ENCODE measurements at regions not wholly inside any gene's neighbourhood (a gene's known extent, or its start where the extent isn't known, plus 50 kb on each side); places are given as distances from the start of the nearest gene placed in this dataset.
"Not testable (repeated sequence)": the region's sequence is repeated elsewhere in the genome, so short reads cannot be mapped to it uniquely, and the experiment has no call there.

DNA sequence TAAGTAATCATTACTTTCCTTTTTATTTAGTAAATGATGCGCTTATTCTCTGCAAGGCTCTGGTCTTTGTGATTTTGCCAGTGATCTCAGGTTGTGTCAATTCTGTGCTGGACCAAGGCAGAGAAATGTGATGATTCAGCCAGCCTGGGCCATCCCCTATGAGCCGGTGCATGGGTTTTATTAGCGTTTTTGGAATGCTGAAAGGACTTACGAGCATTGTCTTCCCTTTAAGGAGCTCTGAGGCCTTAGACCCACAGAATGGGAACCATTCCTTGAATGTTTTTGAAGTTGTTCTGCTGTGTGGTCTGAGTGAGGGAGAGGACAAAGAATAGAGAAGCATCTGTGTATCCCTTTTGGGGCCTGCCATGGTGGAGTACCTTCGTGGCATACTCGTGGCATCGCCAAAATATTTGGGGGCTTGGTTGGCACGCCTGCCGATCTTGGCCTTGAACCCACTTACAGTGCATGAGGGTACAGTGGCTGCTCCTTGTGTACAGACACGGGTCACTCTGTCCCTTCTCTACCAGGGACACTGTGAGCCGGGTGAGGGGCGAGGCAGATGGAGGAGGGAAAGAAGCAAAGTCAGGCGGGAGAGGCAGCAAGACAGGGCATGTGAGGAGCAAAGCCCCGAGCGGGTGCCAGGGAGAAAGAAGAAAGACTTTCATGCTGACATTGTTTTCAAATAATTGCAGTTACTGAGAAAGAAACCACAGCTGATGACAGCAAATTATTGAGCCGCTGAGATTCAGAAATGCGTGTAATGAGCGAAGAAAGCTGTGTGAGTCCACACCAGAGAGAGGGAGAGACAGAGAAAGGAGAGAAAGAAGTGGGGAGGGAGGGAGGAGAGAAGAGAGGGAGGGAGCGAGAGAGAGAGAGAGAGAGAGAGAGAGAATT lies 269.4 kb upstream of the RGMA start:
- Mint-ChIP-seq H3K36me3 (ENCODE audit: low read depth) (no peaks in the 10 kb centered on the region), H3K4me1 (no peaks in the 10 kb centered on the region), H3K9me3 (no peaks in the 10 kb centered on the region), H3K27me3 (no peaks in the 10 kb centered on the region), H3K4me3 (no peak overlapping the region), H3K27ac (no peak overlapping the region)
- intact Hi-C loops (cut with micrococcal nuclease), result no loop called here
- DNase-seq, result no peak

- Mint-ChIP-seq H3K4me1 (no peaks in the 10 kb centered on the region), H3K36me3 (ENCODE audit: low read depth) (no peaks in the 10 kb centered on the region), H3K27ac (no peak overlapping the region), H3K9me3 (no peaks in the 10 kb centered on the region), H3K27me3 (peaks cover 3% of the 10 kb centered on the region), H3K4me3 (no peak overlapping the region)
- intact Hi-C loops (cut with micrococcal nuclease), result no loop called here
- DNase-seq, result no peak
These were observed 259.9 kb upstream of the RGMA start for GRCh38 chr15:93348711-93349545.

DNA sequence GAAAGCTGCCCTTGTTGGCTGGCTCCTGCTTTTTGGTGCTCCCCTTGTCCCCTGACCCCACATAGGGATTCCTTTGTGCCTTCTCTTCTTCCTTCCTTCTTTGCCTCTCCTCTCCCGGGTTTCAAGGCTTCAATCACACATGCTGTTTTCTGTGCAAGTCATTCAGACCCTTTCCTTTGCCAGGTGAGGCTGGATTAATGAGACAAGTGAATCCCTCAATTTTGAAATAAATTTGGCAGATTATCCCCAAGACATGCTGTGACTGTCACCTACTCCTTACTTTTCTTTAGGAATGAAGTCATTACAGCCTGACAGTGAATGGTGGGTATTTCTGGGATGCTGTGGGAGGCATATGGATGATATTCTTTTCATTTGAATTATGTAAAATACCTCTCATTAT lies 259.0 kb upstream of the RGMA start:
- intact Hi-C loops (cut with micrococcal nuclease), result no loop called here
- no peak for DNase-seq
- peaks cover 3% of the 10 kb centered on the region for H3K27me3 Mint-ChIP-seq
- H3K36me3 Mint-ChIP-seq (ENCODE audit: low read depth), result no peaks in the 10 kb centered on the region
- no peaks in the 10 kb centered on the region for H3K4me1 Mint-ChIP-seq
- H3K4me3 Mint-ChIP-seq, result no peak overlapping the region
- no peak overlapping the region for H3K27ac Mint-ChIP-seq
- H3K9me3 Mint-ChIP-seq, result no peaks in the 10 kb centered on the region

- H3K27ac Mint-ChIP-seq, result no peak overlapping the region
- no peaks in the 10 kb centered on the region for H3K4me1 Mint-ChIP-seq
- no peaks in the 10 kb centered on the region for H3K36me3 Mint-ChIP-seq (ENCODE audit: low read depth)
- H3K9me3 Mint-ChIP-seq, result no peaks in the 10 kb centered on the region
- DNase-seq, result no peak
- no peak overlapping the region for H3K4me3 Mint-ChIP-seq
- peaks cover 3% of the 10 kb centered on the region for H3K27me3 Mint-ChIP-seq
- intact Hi-C loops (cut with micrococcal nuclease), result no loop called here
These were observed 257.0 kb upstream of the RGMA start for GRCh38 chr15:93345981-93346380.

DNA sequence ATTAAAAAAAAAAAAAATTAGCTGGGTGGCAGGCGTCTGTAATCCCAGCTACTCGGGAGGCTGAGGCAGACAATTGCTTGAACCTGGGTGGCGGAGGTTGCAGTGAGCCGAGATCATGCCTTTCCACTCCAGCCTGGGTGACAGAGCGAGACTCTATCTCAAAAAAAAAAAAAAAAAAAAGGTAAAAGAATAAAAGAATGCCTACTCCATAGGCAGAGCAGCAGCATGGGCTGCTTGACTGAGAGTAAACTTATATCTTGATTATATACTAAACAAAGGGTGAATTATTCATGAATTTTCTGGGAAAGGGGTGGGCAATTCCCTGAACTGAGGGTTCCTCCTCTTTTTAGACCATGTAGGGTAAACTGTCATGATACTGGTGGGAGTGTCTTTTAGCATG lies 254.4 kb upstream of the RGMA start:
- DNase-seq; intact Hi-C loops (cut with micrococcal nuclease); H3K4me1 Mint-ChIP-seq; H3K4me3 Mint-ChIP-seq; H3K36me3 Mint-ChIP-seq (ENCODE audit: low read depth); H3K9me3 Mint-ChIP-seq; H3K27ac Mint-ChIP-seq; H3K27me3 Mint-ChIP-seq: not testable (repeated sequence)

- no peak for DNase-seq
- Mint-ChIP-seq H3K27me3 (peaks cover 2% of the 10 kb centered on the region), H3K9me3 (no peaks in the 10 kb centered on the region), H3K4me1 (no peaks in the 10 kb centered on the region), H3K36me3 (ENCODE audit: low read depth) (no peaks in the 10 kb centered on the region), H3K4me3 (no peak overlapping the region), H3K27ac (no peak overlapping the region)
- intact Hi-C loops (cut with micrococcal nuclease), result no loop called here
These were observed 252.2 kb upstream of the RGMA start for GRCh38 chr15:93341164-93341563.

GRCh38 chr15:93340406-93340805 lies 251.4 kb upstream of the RGMA start:
- Mint-ChIP-seq H3K4me3 (no peak overlapping the region), H3K4me1 (no peaks in the 10 kb centered on the region), H3K27ac (no peak overlapping the region), H3K9me3 (no peaks in the 10 kb centered on the region), H3K36me3 (ENCODE audit: low read depth) (no peaks in the 10 kb centered on the region), H3K27me3 (peaks cover 5% of the 10 kb centered on the region)
- DNase-seq, result no peak
- intact Hi-C loops (cut with micrococcal nuclease), result no loop called here

DNA sequence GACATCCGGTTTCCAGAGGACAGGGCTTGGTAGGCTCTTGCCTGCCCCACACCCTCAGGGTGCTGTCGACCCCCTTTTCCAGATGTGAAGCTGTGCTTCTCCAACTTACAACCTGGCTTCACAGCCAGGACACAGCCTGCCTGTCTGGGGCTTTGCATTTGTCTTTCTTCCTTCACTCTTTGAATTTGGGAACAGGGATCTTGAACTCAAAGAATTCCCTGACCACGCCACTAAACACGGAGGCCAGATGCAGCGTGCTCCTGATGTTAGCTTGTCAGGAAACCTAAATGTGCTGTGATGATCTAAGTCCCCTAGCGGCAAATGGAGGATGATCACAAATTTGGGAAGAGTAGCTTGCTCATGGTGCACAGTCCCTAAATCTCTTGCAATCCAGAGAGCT lies 244.8 kb upstream of the RGMA start:
- no peaks in the 10 kb centered on the region for H3K4me1 Mint-ChIP-seq
- peaks cover 27% of the 10 kb centered on the region for H3K27me3 Mint-ChIP-seq
- no peak overlapping the region for H3K4me3 Mint-ChIP-seq
- no peaks in the 10 kb centered on the region for H3K9me3 Mint-ChIP-seq
- intact Hi-C loops (cut with micrococcal nuclease), result loop anchor here (10.0 kb wide), 1 partner anchor 249 kb away; the partner anchor contains the start of gene RGMA
- DNase-seq, result no peak
- no peak overlapping the region for H3K27ac Mint-ChIP-seq
- H3K36me3 Mint-ChIP-seq (ENCODE audit: low read depth), result no peaks in the 10 kb centered on the region

DNA sequence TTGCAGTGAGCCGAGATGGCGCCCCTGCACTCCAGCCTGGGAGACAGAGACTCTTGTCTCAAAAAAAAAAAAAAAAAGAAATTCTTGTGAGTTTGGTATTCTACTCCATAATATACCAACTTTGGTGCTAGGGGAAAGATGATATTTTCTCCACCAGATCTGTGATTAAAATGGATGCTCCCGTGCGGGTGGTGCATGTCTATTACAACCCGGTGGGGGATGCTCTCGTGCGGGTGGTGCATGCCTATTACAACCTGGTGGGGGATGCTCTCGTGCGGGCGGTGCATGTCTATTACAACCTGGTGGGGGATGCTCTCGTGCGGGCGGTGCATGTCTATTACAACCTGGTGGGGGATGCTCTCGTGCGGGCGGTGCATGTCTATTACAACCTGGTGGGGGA lies 244.1 kb upstream of the RGMA start:
- H3K4me1 Mint-ChIP-seq; H3K27ac Mint-ChIP-seq; H3K4me3 Mint-ChIP-seq; H3K36me3 Mint-ChIP-seq (ENCODE audit: low read depth); H3K9me3 Mint-ChIP-seq; DNase-seq: not testable (repeated sequence)
- peaks cover 27% of the 10 kb centered on the region for H3K27me3 Mint-ChIP-seq
- intact Hi-C loops (cut with micrococcal nuclease), result loop anchor here (10.0 kb wide), 1 partner anchor 248 kb away; the partner anchor contains the start of gene RGMA

DNA sequence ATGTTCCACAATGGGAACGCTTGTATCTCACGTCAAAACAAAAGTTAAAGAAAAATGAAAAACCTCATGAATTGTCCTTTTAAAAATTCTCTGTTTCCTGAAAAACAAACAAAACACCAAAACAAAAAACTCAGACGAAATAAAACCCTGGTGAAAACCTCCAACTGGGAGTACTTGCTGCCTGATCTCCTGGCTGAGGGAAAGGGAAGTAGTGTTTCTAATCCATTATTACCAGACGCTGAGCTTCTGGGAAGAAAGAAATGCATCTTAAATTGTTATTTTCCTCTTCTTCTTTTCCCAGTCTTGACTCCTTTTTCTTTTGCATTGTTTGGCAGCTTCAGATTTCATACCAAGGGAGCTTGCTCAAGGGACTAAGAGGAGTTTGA lies 243.2 kb upstream of the RGMA start:
- Mint-ChIP-seq H3K27ac (no peak overlapping the region), H3K27me3 (peaks cover 27% of the 10 kb centered on the region), H3K9me3 (no peaks in the 10 kb centered on the region), H3K4me3 (no peak overlapping the region), H3K4me1 (no peaks in the 10 kb centered on the region), H3K36me3 (ENCODE audit: low read depth) (no peaks in the 10 kb centered on the region)
- no peak for DNase-seq
- intact Hi-C loops (cut with micrococcal nuclease), result loop anchor here (10.0 kb wide), 1 partner anchor 247 kb away; the partner anchor contains the start of gene RGMA

DNA sequence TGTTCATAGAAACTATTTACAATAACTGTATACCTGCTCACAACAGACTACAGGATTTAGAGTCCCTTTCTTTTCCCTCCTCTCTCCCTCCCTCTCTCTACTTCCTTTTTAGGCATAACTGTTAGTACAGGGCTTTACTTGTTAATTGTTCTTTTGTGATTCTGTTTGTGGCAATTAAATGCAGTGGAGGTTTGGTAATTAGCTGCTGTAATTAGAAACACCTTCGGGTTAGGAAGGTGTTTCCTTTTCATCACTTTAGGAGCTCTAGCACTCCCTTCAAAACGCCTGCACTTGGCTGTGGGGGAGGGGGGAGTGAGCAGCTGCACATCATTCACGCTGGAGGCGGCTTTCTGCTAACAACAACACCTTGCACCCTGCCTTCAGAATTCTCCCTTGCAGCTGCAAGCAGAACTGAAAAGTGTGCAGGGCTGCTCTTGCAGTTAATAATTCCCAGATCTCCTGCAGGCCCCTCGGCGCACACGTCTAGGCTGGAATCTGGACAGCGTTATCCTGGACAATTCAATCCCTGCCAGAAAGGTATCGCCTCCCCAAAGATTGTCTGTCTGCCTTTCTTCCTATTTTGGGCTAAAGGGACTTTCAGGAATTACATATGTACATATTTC lies 242.6 kb upstream of the RGMA start:
- no peak overlapping the region for H3K27ac Mint-ChIP-seq
- H3K4me3 Mint-ChIP-seq, result no peak overlapping the region
- no peak for DNase-seq
- H3K9me3 Mint-ChIP-seq, result no peaks in the 10 kb centered on the region
- no peaks in the 10 kb centered on the region for H3K4me1 Mint-ChIP-seq
- H3K36me3 Mint-ChIP-seq (ENCODE audit: low read depth), result no peaks in the 10 kb centered on the region
- intact Hi-C loops (cut with micrococcal nuclease), result loop anchor here (10.0 kb wide), 1 partner anchor 247 kb away; the partner anchor contains the start of gene RGMA
- H3K27me3 Mint-ChIP-seq, result peaks cover 27% of the 10 kb centered on the region

DNA sequence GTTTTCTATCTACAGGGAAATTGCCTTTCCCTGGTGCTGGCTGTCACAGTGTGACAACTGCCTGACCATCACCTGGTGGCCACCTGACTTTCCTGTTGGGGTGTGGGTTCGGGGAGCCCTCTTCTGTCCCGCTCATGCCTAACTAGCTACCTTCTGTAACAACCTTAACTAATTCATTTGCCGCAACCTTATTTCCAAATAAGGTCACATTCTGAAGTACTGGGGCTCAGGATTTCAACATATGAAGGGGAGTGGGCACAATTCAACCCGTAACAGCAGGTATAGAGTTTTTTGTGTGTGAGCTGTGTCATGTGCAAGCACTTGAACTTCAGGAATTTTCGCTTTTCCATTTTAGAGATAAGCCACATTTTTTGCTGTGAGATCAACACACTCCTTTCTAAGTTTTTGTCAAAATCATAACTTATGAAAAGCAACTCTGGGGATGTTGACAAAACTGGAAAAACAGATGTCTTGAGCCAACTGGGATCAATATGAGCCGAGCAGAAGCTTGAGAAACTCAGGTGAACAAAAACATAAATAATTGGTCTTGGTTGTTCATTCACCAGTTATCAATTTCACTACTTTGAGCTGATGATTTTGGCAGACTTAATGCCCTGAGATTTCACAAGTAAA lies 242.0 kb upstream of the RGMA start:
- Mint-ChIP-seq H3K9me3 (no peaks in the 10 kb centered on the region), H3K27me3 (peaks cover 24% of the 10 kb centered on the region), H3K4me3 (no peak overlapping the region), H3K4me1 (no peaks in the 10 kb centered on the region), H3K27ac (no peak overlapping the region), H3K36me3 (ENCODE audit: low read depth) (no peaks in the 10 kb centered on the region)
- no peak for DNase-seq
- intact Hi-C loops (cut with micrococcal nuclease), result loop anchor here (10.0 kb wide), 1 partner anchor 246 kb away; the partner anchor contains the start of gene RGMA

DNA sequence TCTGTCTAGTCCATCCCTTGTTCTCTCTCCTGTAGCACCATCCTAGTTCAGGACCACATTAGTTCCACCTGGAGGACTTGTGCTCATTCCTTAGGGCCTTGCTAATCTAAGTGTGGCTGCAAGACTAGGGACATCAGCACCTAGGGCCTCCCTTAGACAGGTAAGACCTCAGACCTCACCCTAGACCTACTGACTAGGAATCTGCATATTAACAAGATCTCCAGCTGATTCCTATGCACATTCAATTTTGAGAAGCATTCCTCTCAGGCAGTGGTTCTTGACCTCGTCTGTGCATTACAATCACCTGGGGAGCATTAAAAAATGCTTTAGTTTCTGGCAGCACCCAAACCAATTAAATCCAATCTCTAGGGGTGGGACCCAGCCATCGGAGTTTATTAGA lies 238.4 kb upstream of the RGMA start:
- no peak for DNase-seq
- Mint-ChIP-seq H3K4me3 (no peak overlapping the region), H3K27ac (no peak overlapping the region), H3K36me3 (ENCODE audit: low read depth) (no peaks in the 10 kb centered on the region), H3K9me3 (no peaks in the 10 kb centered on the region), H3K27me3 (peaks cover 6% of the 10 kb centered on the region), H3K4me1 (no peaks in the 10 kb centered on the region)
- intact Hi-C loops (cut with micrococcal nuclease), result no loop called here

Data from activated CD4-positive, alpha-beta T cell treated with anti-CD3 and anti-CD28 coated beads, Interleukin-2, amount 10 ng/mL, durations not matched to agents 24 days and 14 days (primary cell).